H1 (cell line): ENCODE measurements at regions not wholly inside any gene's neighbourhood (a gene's known extent, or its start where the extent isn't known, plus 50 kb on each side); places are given as distances from the start of the nearest gene placed in this dataset.
A peak's percentile ranks its signal among the peaks of the same experiment; 100 is the strongest.

ENCODE experiments used
- CTCF ChIA-PET: fragments of 300-600 bp; sonication (Branson Sonifier 250); formaldehyde crosslinking; loops from one replicate; lab custom pipeline; 2021; ENCODE audit not compliant: partially characterized antibody; lab: Charles Lee
- POLR2A ChIA-PET: fragments of 300-600 bp; sonication (Branson Sonifier 250); formaldehyde crosslinking; loops from one replicate; lab custom pipeline; 2021; ENCODE audit warnings: inconsistent platforms; ENCODE audit not compliant: partially characterized antibody; lab: Charles Lee
- DNase-seq, 2 experiments: peaks; one replicate each; pipeline versions ENCODE4 v3.0.0 to v3.0.0-alpha.2; 2010 to 2022; ENCODE audit warnings: low spot score in 2 of 2, low read depth in 1 of 2, mixed read lengths in 1 of 2
- FAIRE-seq: peaks from 2 replicates; lab custom pipeline; 2011; peaks lifted over from hg19 to GRCh38; lab: Jason Lieb, UNC
- H2AFZ ChIP-seq: 2 replicates; pipeline ENCODE4 v1.8.1; 2012; ENCODE audit warnings: low read length, inconsistent platforms
- H2AK5ac ChIP-seq: 2 replicates; pipeline ENCODE4 v1.6.1; 2013; ENCODE audit warnings: low read depth, low read length
- H2BK120ac ChIP-seq: replicated peaks from 2 replicates; pipeline ENCODE3; 2013; ENCODE audit warnings: low read depth, low read length, inconsistent platforms
- H2BK12ac ChIP-seq: 2 replicates; pipeline ENCODE4 v1.6.1; 2013; ENCODE audit warnings: low read depth, low read length
- H2BK15ac ChIP-seq: 2 replicates; pipeline ENCODE4 v1.6.1; 2013; ENCODE audit warnings: low read length
- H2BK20ac ChIP-seq: 2 replicates; pipeline ENCODE4 v1.6.1; 2013; ENCODE audit warnings: low read length
- H2BK5ac ChIP-seq: 2 replicates; pipeline ENCODE4 v1.6.1; 2013; ENCODE audit warnings: low read depth, low read length
- H3K14ac ChIP-seq: 2 replicates; pipeline ENCODE4 v1.6.1; 2013; ENCODE audit warnings: inconsistent platforms; ENCODE audit not compliant: insufficient read length
- H3K18ac ChIP-seq: 2 replicates; pipeline ENCODE4 v1.6.1; 2013; ENCODE audit warnings: low read length; ENCODE audit errors: extremely low read depth
- H3K23ac ChIP-seq: 2 replicates; pipeline ENCODE4 v1.6.1; 2013; ENCODE audit warnings: inconsistent platforms; ENCODE audit not compliant: insufficient read length
- H3K23me2 ChIP-seq: 2 replicates; pipeline ENCODE4 v1.6.1; 2013; ENCODE audit warnings: low read depth, low read length
- H3K27ac ChIP-seq: 2 replicates; pipeline ENCODE4 v1.6.1; 2011; ENCODE audit warnings: low read depth, low read length, inconsistent platforms
- H3K27me3 ChIP-seq, 4 experiments: replicated peaks in 1 of 4; 1 replicate in 1 of 4; 2 replicates in 3 of 4; pipeline versions ENCODE4 v1.6.1 to v1.8.1; 2011 to 2013; ENCODE audit warnings: low read length in 3 of 4, mild to moderate bottlenecking in 3 of 4, inconsistent platforms in 2 of 4, mixed read lengths in 2 of 4, moderate library complexity in 1 of 4; ENCODE audit not compliant: control insufficient read depth in 3 of 4, insufficient read depth in 3 of 4; ENCODE audit errors: extremely low read depth in 1 of 4
- H3K36me3 ChIP-seq, 4 experiments: 2 replicates each; pipeline versions ENCODE4 v1.6.1 to v1.8.1; 2011 to 2013; ENCODE audit warnings: mild to moderate bottlenecking in 4 of 4, low read length in 3 of 4, moderate library complexity in 2 of 4, control low read depth in 1 of 4, inconsistent platforms in 1 of 4; ENCODE audit not compliant: insufficient read depth in 4 of 4, control insufficient read depth in 2 of 4
- H3K4ac ChIP-seq: replicated peaks from 2 replicates; pipeline ENCODE3; 2013; ENCODE audit warnings: low read length, low read depth, mixed read lengths, inconsistent platforms; ENCODE audit not compliant: insufficient read length
- H3K4me1 ChIP-seq, 4 experiments: replicated peaks in 1 of 4; 1 replicate in 1 of 4; 2 replicates in 3 of 4; pipeline versions ENCODE4 v1.6.1 to v1.8.1; 2011 to 2013; ENCODE audit warnings: low read length in 3 of 4, inconsistent platforms in 2 of 4, mixed read lengths in 1 of 4; ENCODE audit not compliant: insufficient read depth in 4 of 4, control insufficient read depth in 3 of 4
- H3K4me2 ChIP-seq, 2 experiments: 2 replicates each; pipeline versions ENCODE4 v1.6.1 to v1.8.1; 2011 to 2013; ENCODE audit warnings: low read depth in 2 of 2, low read length in 2 of 2, control low read depth in 1 of 2, inconsistent platforms in 1 of 2, mild to moderate bottlenecking in 1 of 2; ENCODE audit not compliant: insufficient read depth in 1 of 2
- H3K4me3 ChIP-seq, 4 experiments: fragments of 200-600, 300-600 bp in 1 of 4; sonication (generic), shearing (Covaris generic), sonication (Bioruptor Twin) in 1 of 4; 2 replicates each; pipeline versions ENCODE4 v1.5.1 to v1.8.1; 2011 to 2016; ENCODE audit warnings: low read length in 4 of 4, low read depth in 3 of 4, control low read depth in 2 of 4, inconsistent platforms in 2 of 4, mild to moderate bottlenecking in 2 of 4, mixed read lengths in 1 of 4, moderate library complexity in 1 of 4; ENCODE audit not compliant: insufficient read depth in 2 of 4; ENCODE audit errors: extremely low read depth in 1 of 4
- H3K56ac ChIP-seq: replicated peaks from 2 replicates; pipeline ENCODE3; 2013; ENCODE audit warnings: low read depth, mild to moderate bottlenecking, mixed read lengths, low read length, inconsistent platforms; ENCODE audit not compliant: insufficient read length
- H3K79me1 ChIP-seq: 2 replicates; pipeline ENCODE4 v1.6.1; 2013; ENCODE audit warnings: low read depth, low read length, control low read depth
- H3K79me2 ChIP-seq, 2 experiments: 2 replicates each; pipeline versions ENCODE4 v1.6.1 to v1.8.1; 2012 to 2013; ENCODE audit warnings: low read length in 2 of 2, mild to moderate bottlenecking in 2 of 2, inconsistent platforms in 1 of 2; ENCODE audit not compliant: insufficient read depth in 2 of 2, control insufficient read depth in 1 of 2
- H3K9ac ChIP-seq, 4 experiments: replicated peaks in 1 of 4; 1 replicate in 1 of 4; 2 replicates in 3 of 4; pipeline versions ENCODE4 v1.6.1 to v1.8.1; 2011 to 2013; ENCODE audit warnings: low read depth in 3 of 4, low read length in 3 of 4, control low read depth in 2 of 4, mild to moderate bottlenecking in 2 of 4, moderate library complexity in 2 of 4, inconsistent platforms in 1 of 4; ENCODE audit errors: extremely low read depth in 1 of 4
- H3K9me3 ChIP-seq, 2 experiments: 2 replicates each; pipeline versions ENCODE4 v1.6.1 to v1.8.1; 2012 to 2013; ENCODE audit warnings: mild to moderate bottlenecking in 2 of 2, moderate library complexity in 2 of 2, control low read depth in 1 of 2, inconsistent platforms in 1 of 2, low read depth in 1 of 2, low read length in 1 of 2, mixed read lengths in 1 of 2; ENCODE audit not compliant: insufficient read depth in 2 of 2
- H4K20me1 ChIP-seq, 2 experiments: replicated peaks in 1 of 2; 2 replicates each; pipeline versions ENCODE3 to v1.8.1; 2011 to 2013; ENCODE audit warnings: inconsistent platforms in 2 of 2, low read length in 2 of 2, mild to moderate bottlenecking in 1 of 2; ENCODE audit not compliant: insufficient read depth in 2 of 2, control insufficient read depth in 1 of 2
- H4K5ac ChIP-seq: 2 replicates; pipeline ENCODE4 v1.6.1; 2013; ENCODE audit warnings: low read length, low read depth, mixed read lengths, inconsistent platforms; ENCODE audit not compliant: insufficient read length
- H4K8ac ChIP-seq: 2 replicates; pipeline ENCODE4 v1.8.0; 2013; ENCODE audit warnings: mild to moderate bottlenecking, moderate library complexity, low read length, inconsistent platforms; ENCODE audit not compliant: insufficient read depth; ENCODE audit errors: extremely low read depth
- H4K91ac ChIP-seq: replicated peaks from 2 replicates; pipeline ENCODE3; 2013; ENCODE audit warnings: low read length, mixed read lengths, inconsistent platforms; ENCODE audit not compliant: insufficient read length
- CREB1 ChIP-seq: IDR thresholded peaks from 2 replicates; pipeline ENCODE4 v1.6.1; 2012; ENCODE audit warnings: inconsistent platforms
- JUND ChIP-seq: IDR thresholded peaks from 2 replicates; pipeline ENCODE4 v1.6.1; 2011; ENCODE audit warnings: mild to moderate bottlenecking, improper control_type of control experiment, low read length
- KDM4A ChIP-seq: IDR thresholded peaks from one replicate; pipeline ENCODE4 v1.7.1; 2012; ENCODE audit warnings: low read depth, mild to moderate bottlenecking, moderate library complexity, low read length, inconsistent platforms; ENCODE audit not compliant: severe bottlenecking
- SAP30 ChIP-seq: fragments of 300-600 bp; sonication (generic); IDR thresholded peaks from 2 replicates; pipeline ENCODE4 v1.7.1; 2012; ENCODE audit warnings: low read length, moderate library complexity, mild to moderate bottlenecking, inconsistent platforms; ENCODE audit not compliant: insufficient read depth, insufficient replicate concordance
- WGBS, 2 experiments: shearing (Covaris generic) in 1 of 2; methylation state at CpG; one replicate each; pipeline versions ENCODE4 v1.1.6 to v1.1.7; 2013 to 2015; ENCODE audit warnings: low lambda C conversion rate in 2 of 2, mixed read lengths in 2 of 2, inconsistent platforms in 1 of 2, low coverage in 1 of 2, missing lambda C conversion rate in 1 of 2; ENCODE audit not compliant: insufficient replicate concordance in 2 of 2, insufficient coverage in 1 of 2, insufficient read length in 1 of 2; ENCODE audit errors: extremely low coverage in 1 of 2, missing lambda C conversion rate in 1 of 2; 5-methylcytosine and 5-hydroxymethylcytosine counted together

- Histone ChIP-seq H3K4me1 (peaks cover 0 to 9% (median 6%) of the 10 kb centered on the region in 4 experiments; a peak in 5 of 7 replicates), H3K18ac (no peak overlapping the region), H3K9me3 (no peaks in the 10 kb centered on the region), H3K27ac (no peak overlapping the region), H4K91ac (no peak overlapping the region), H3K27me3 (no peaks in the 10 kb centered on the region), H4K5ac (no peak overlapping the region), H3K9ac (no peak overlapping the region), H4K8ac (no peak overlapping the region), H2AK5ac (no peak overlapping the region), H3K4ac (no peak overlapping the region), H3K36me3 (no peaks in the 10 kb centered on the region), H2BK12ac (no peak overlapping the region; the same call in 1 of the 2 replicates), H3K23ac (no peak overlapping the region), H3K79me2 (no peaks in the 10 kb centered on the region), H3K4me3 (no peak overlapping the region), H3K14ac (no peak overlapping the region), H3K56ac (no peak overlapping the region), H2BK5ac (no peak overlapping the region), H2AFZ (peak overlapping the region; percentile 21; the same call in 1 of the 2 replicates), H4K20me1 (no peaks in the 10 kb centered on the region), H3K23me2 (no peaks in the 10 kb centered on the region), H3K79me1 (no peaks in the 10 kb centered on the region), H2BK20ac (no peak overlapping the region), H3K4me2 (no peak overlapping the region), H2BK120ac (peak overlapping the region; percentile 12), H2BK15ac (no peak overlapping the region)
- FAIRE-seq (no peak), DNase-seq (no peak)
- CTCF ChIA-PET: interaction anchor here (0.6 to 2.2 kb wide), 4 partner anchors 15 to 64 kb away, joined by 3 to 6 read pairs (median 3); no protein-coding TSS in a partner anchor
- TF ChIP-seq CREB1: no peak
- TF ChIP-seq JUND: no peak
- no peak for TF ChIP-seq KDM4A
- no peak for TF ChIP-seq SAP30
- 71% methylated on average over 9 of the region's 9 CpGs; no CpG with 5 or more reads in 1 of the 2 experiments for WGBS, 2 experiments
- POLR2A ChIA-PET: no interaction called here
Observed at GRCh38 chr16:26214581-26215174, 522.9 kb downstream of the HS3ST4 start.
